MCF 10A (cell line): ENCODE measurements at regions not wholly inside any gene's neighbourhood (a gene's known extent, or its start where the extent isn't known, plus 50 kb on each side); places are given as distances from the start of the nearest gene placed in this dataset.
"Not testable (repeated sequence)": the region's sequence is repeated elsewhere in the genome, so short reads cannot be mapped to it uniquely, and the experiment has no call there.

ENCODE experiments used
- BruUV-seq: library from RNA; stranded (reverse); fragments of 400-500 nt; replicated peaks from 2 replicates; lab custom pipeline; 2021; lab: Mats Ljungman, UMichigan
- CTCF ChIA-PET: fragments of 300-600 bp; sonication (Branson Sonifier 250); formaldehyde crosslinking; extraction: SDS; loops from one replicate; lab custom pipeline; 2021; ENCODE audit warnings: antibody characterized with exemption, inconsistent platforms; lab: Yijun Ruan, JAX
- POLR2A ChIA-PET: fragments of 300-600, 350-650 bp; sonication (Branson Sonifier 250); formaldehyde crosslinking; extraction: SDS; loops from one replicate; lab custom pipeline; 2020; ENCODE audit warnings: antibody characterized with exemption, inconsistent platforms; lab: Yijun Ruan, JAX
- DNase-seq: peaks from one replicate; pipeline ENCODE4 v3.0.0-alpha.2; 2018; ENCODE audit not compliant: unreplicated experiment
- H3K27ac Mint-ChIP-seq: one replicate; pipeline ENCODE4 v1.8.0; 2022; ENCODE audit warnings: mild to moderate bottlenecking, low read depth, mixed read lengths; ENCODE audit not compliant: unreplicated experiment
- H3K27me3 Mint-ChIP-seq: one replicate; pipeline ENCODE4 v1.8.0; 2022; ENCODE audit warnings: mixed read lengths; ENCODE audit not compliant: insufficient read depth, unreplicated experiment
- H3K36me3 Mint-ChIP-seq: one replicate; pipeline ENCODE4 v1.8.0; 2022; ENCODE audit warnings: mild to moderate bottlenecking, moderate library complexity, mixed read lengths; ENCODE audit not compliant: insufficient read depth, unreplicated experiment
- H3K4me1 Mint-ChIP-seq: one replicate; pipeline ENCODE4 v1.8.0; 2022; ENCODE audit warnings: mixed read lengths; ENCODE audit not compliant: insufficient read depth, unreplicated experiment
- H3K4me3 Mint-ChIP-seq: one replicate; pipeline ENCODE4 v1.8.0; 2022; ENCODE audit warnings: mild to moderate bottlenecking, moderate library complexity, mixed read lengths; ENCODE audit not compliant: unreplicated experiment
- H3K9me3 Mint-ChIP-seq: one replicate; pipeline ENCODE4 v1.8.0; 2022; ENCODE audit warnings: mixed read lengths; ENCODE audit not compliant: unreplicated experiment
- CTCF ChIP-seq: fragments of 200-600 bp; IDR thresholded peaks from one replicate; pipeline ENCODE4 v1.8.0; 2022; ENCODE audit warnings: antibody characterized with exemption, mild to moderate bottlenecking; ENCODE audit not compliant: unreplicated experiment
- intact Hi-C: fragments of 100-400 bp; cut with micrococcal nuclease; formaldehyde crosslinking; loops from 2 replicates; pipeline ENCODE4 v1.14.1; 2022

GRCh38 chr1:229171934-229172333 is 99.0 kb upstream of the RAB4A start:
- H3K4me1 Mint-ChIP-seq: no peaks in the 10 kb centered on the region
- TF ChIP-seq CTCF: no peak
- no peaks in the 10 kb centered on the region for H3K36me3 Mint-ChIP-seq
- no peaks in the 10 kb centered on the region for H3K9me3 Mint-ChIP-seq
- no peak overlapping the region for H3K27ac Mint-ChIP-seq
- H3K4me3 Mint-ChIP-seq: no peak overlapping the region
- CTCF ChIA-PET: interaction anchor here (0.6 to 1.9 kb wide), 3 partner anchors 55 to 543 kb away, joined by 3 to 9 read pairs (median 4); no protein-coding TSS in a partner anchor
- H3K27me3 Mint-ChIP-seq: peaks cover 11% of the 10 kb centered on the region
- no TSS peak for BruUV-seq
- POLR2A ChIA-PET: interaction anchor here (0.7 to 1.0 kb wide), 4 partner anchors 19 to 287 kb away, joined by 3 to 4 read pairs (median 3); no protein-coding TSS in a partner anchor
- DNase-seq: peak; percentile 21
- intact Hi-C loops: no loop called here

GRCh38 chr1:229173491-229174476 is 97.1 kb upstream of the RAB4A start:
- H3K27ac Mint-ChIP-seq, DNase-seq, H3K4me3 Mint-ChIP-seq, H3K36me3 Mint-ChIP-seq, intact Hi-C loops, H3K27me3 Mint-ChIP-seq, H3K9me3 Mint-ChIP-seq, H3K4me1 Mint-ChIP-seq, BruUV-seq: not testable (repeated sequence)
- POLR2A ChIA-PET: interaction anchor here (1.0 kb wide), 1 partner anchor 12 kb away, joined by 3 read pairs; no protein-coding TSS in a partner anchor
- CTCF ChIA-PET: interaction anchor here (0.7 to 1.9 kb wide), 3 partner anchors 15 to 81 kb away, joined by 3 to 9 read pairs (median 4); no protein-coding TSS in a partner anchor

GRCh38 chr1:229175297-229175696 is 95.6 kb upstream of the RAB4A start:
- POLR2A ChIA-PET, H3K4me1 Mint-ChIP-seq, H3K4me3 Mint-ChIP-seq, CTCF ChIA-PET, intact Hi-C loops, H3K36me3 Mint-ChIP-seq, DNase-seq, H3K9me3 Mint-ChIP-seq, H3K27me3 Mint-ChIP-seq, H3K27ac Mint-ChIP-seq, BruUV-seq: not testable (repeated sequence)

- H3K4me3 Mint-ChIP-seq, POLR2A ChIA-PET, DNase-seq, H3K9me3 Mint-ChIP-seq, H3K36me3 Mint-ChIP-seq, CTCF ChIA-PET, intact Hi-C loops, BruUV-seq, H3K27me3 Mint-ChIP-seq, H3K4me1 Mint-ChIP-seq, H3K27ac Mint-ChIP-seq: not testable (repeated sequence)
Measured at GRCh38 chr1:229176457-229176856, 94.5 kb upstream of the RAB4A start.

GRCh38 chr1:229180161-229180560 is 90.8 kb upstream of the RAB4A start:
- intact Hi-C loops: no loop called here
- Mint-ChIP-seq H3K36me3 (no peaks in the 10 kb centered on the region), H3K27me3 (no peaks in the 10 kb centered on the region), H3K4me1 (no peaks in the 10 kb centered on the region), H3K9me3 (peaks cover 6% of the 10 kb centered on the region), H3K27ac (no peak overlapping the region), H3K4me3 (no peak overlapping the region)
- no peak for TF ChIP-seq CTCF
- ChIA-PET CTCF (interaction anchor here (0.6 kb wide), 1 partner anchor 270 kb away, joined by 3 read pairs; no protein-coding TSS in a partner anchor), POLR2A (no interaction called here)
- DNase-seq: no peak
- no TSS peak for BruUV-seq
